IPS-20b (cell line): ENCODE measurements at regions not wholly inside any gene's neighbourhood (a gene's known extent, or its start where the extent isn't known, plus 50 kb on each side); places are given as distances from the start of the nearest gene placed in this dataset.

Experiments used
- H3K27ac ChIP-seq: one replicate; pipeline ENCODE4 v1.5.1; 2013; ENCODE audit warnings: low read length
- H3K27me3 ChIP-seq: 2 replicates; pipeline ENCODE4 v1.6.1; 2013; ENCODE audit warnings: mild to moderate bottlenecking, low read length, inconsistent platforms; ENCODE audit not compliant: insufficient read depth
- H3K36me3 ChIP-seq: 2 replicates; pipeline ENCODE4 v1.6.1; 2013; ENCODE audit warnings: low read depth, mild to moderate bottlenecking, inconsistent platforms, low read length, moderate library complexity; ENCODE audit not compliant: insufficient read depth
- H3K4me1 ChIP-seq: 2 replicates; pipeline ENCODE4 v1.6.1; 2013; ENCODE audit warnings: mild to moderate bottlenecking, control low read depth, inconsistent platforms, low read length, moderate library complexity; ENCODE audit not compliant: insufficient read depth
- H3K4me3 ChIP-seq: 2 replicates; pipeline ENCODE4 v1.5.1; 2013; ENCODE audit warnings: mild to moderate bottlenecking, low read length, inconsistent platforms
- H3K9ac ChIP-seq: 2 replicates; pipeline ENCODE4 v1.6.1; 2013; ENCODE audit warnings: low read depth, mild to moderate bottlenecking, inconsistent platforms, low read length, moderate library complexity
- H3K9me3 ChIP-seq: 2 replicates; pipeline ENCODE4 v1.6.1; 2013; ENCODE audit warnings: mild to moderate bottlenecking, low read depth, low read length, inconsistent platforms; ENCODE audit not compliant: insufficient read depth

GRCh38 chr9:134230092-134230941, 66.0 kb upstream of the RNU6ATAC start:
- Histone ChIP-seq H3K27me3 (no peaks in the 10 kb centered on the region), H3K27ac (no peak overlapping the region), H3K4me3 (no peak overlapping the region), H3K9me3 (no peaks in the 10 kb centered on the region), H3K9ac (no peak overlapping the region), H3K4me1 (no peaks in the 10 kb centered on the region), H3K36me3 (no peaks in the 10 kb centered on the region)

GRCh38 chr9:134230942-134231325, 66.6 kb upstream of the RNU6ATAC start:
- no peak overlapping the region for H3K27ac ChIP-seq
- no peak overlapping the region for H3K4me3 ChIP-seq
- H3K9me3 ChIP-seq, result no peaks in the 10 kb centered on the region
- H3K9ac ChIP-seq, result no peak overlapping the region
- H3K36me3 ChIP-seq, result no peaks in the 10 kb centered on the region
- no peaks in the 10 kb centered on the region for H3K27me3 ChIP-seq
- H3K4me1 ChIP-seq, result no peaks in the 10 kb centered on the region

- H3K4me1 ChIP-seq, result no peaks in the 10 kb centered on the region
- no peaks in the 10 kb centered on the region for H3K36me3 ChIP-seq
- H3K27me3 ChIP-seq, result no peaks in the 10 kb centered on the region
- H3K9me3 ChIP-seq, result no peaks in the 10 kb centered on the region
- no peak overlapping the region for H3K4me3 ChIP-seq
- no peak overlapping the region for H3K27ac ChIP-seq
- no peak overlapping the region for H3K9ac ChIP-seq
Observed at GRCh38 chr9:134231330-134231745, 67.0 kb upstream of the RNU6ATAC start.

GRCh38 chr9:134231767-134232166, 67.4 kb upstream of the RNU6ATAC start:
- H3K36me3 ChIP-seq, result no peaks in the 10 kb centered on the region
- no peaks in the 10 kb centered on the region for H3K9me3 ChIP-seq
- no peaks in the 10 kb centered on the region for H3K4me1 ChIP-seq
- H3K27ac ChIP-seq, result no peak overlapping the region
- H3K9ac ChIP-seq, result no peak overlapping the region
- no peak overlapping the region for H3K4me3 ChIP-seq
- no peaks in the 10 kb centered on the region for H3K27me3 ChIP-seq

- no peak overlapping the region for H3K4me3 ChIP-seq
- no peaks in the 10 kb centered on the region for H3K27me3 ChIP-seq
- no peaks in the 10 kb centered on the region for H3K36me3 ChIP-seq
- H3K4me1 ChIP-seq, result no peaks in the 10 kb centered on the region
- no peaks in the 10 kb centered on the region for H3K9me3 ChIP-seq
- no peak overlapping the region for H3K27ac ChIP-seq
- H3K9ac ChIP-seq, result no peak overlapping the region
Observed at GRCh38 chr9:134233022-134233421, 68.7 kb upstream of the RNU6ATAC start.

- H3K9me3 ChIP-seq, result no peaks in the 10 kb centered on the region
- H3K36me3 ChIP-seq, result no peaks in the 10 kb centered on the region
- H3K4me3 ChIP-seq, result no peak overlapping the region
- H3K27me3 ChIP-seq, result no peaks in the 10 kb centered on the region
- H3K4me1 ChIP-seq, result no peaks in the 10 kb centered on the region
- no peak overlapping the region for H3K9ac ChIP-seq
- no peak overlapping the region for H3K27ac ChIP-seq
Observed at GRCh38 chr9:134234001-134234660, 69.8 kb upstream of the RNU6ATAC start.

GRCh38 chr9:134234687-134235359, 70.5 kb upstream of the RNU6ATAC start:
- Histone ChIP-seq H3K9ac (no peak overlapping the region), H3K4me3 (no peak overlapping the region), H3K9me3 (no peaks in the 10 kb centered on the region), H3K27me3 (no peaks in the 10 kb centered on the region), H3K36me3 (no peaks in the 10 kb centered on the region), H3K27ac (no peak overlapping the region), H3K4me1 (no peaks in the 10 kb centered on the region)

- no peaks in the 10 kb centered on the region for H3K27me3 ChIP-seq
- no peak overlapping the region for H3K27ac ChIP-seq
- H3K36me3 ChIP-seq, result no peaks in the 10 kb centered on the region
- H3K4me3 ChIP-seq, result no peak overlapping the region
- H3K9me3 ChIP-seq, result no peaks in the 10 kb centered on the region
- H3K9ac ChIP-seq, result no peak overlapping the region
- H3K4me1 ChIP-seq, result no peaks in the 10 kb centered on the region
Observed at GRCh38 chr9:134235366-134235765, 71.0 kb upstream of the RNU6ATAC start.

GRCh38 chr9:134236001-134236421, 71.6 kb upstream of the RNU6ATAC start:
- H3K9ac ChIP-seq, result no peak overlapping the region
- no peaks in the 10 kb centered on the region for H3K36me3 ChIP-seq
- no peak overlapping the region for H3K27ac ChIP-seq
- H3K27me3 ChIP-seq, result no peaks in the 10 kb centered on the region
- no peaks in the 10 kb centered on the region for H3K9me3 ChIP-seq
- no peaks in the 10 kb centered on the region for H3K4me1 ChIP-seq
- H3K4me3 ChIP-seq, result no peak overlapping the region

- H3K4me3 ChIP-seq, result no peak overlapping the region
- no peak overlapping the region for H3K27ac ChIP-seq
- no peaks in the 10 kb centered on the region for H3K27me3 ChIP-seq
- H3K36me3 ChIP-seq, result no peaks in the 10 kb centered on the region
- no peak overlapping the region for H3K9ac ChIP-seq
- no peaks in the 10 kb centered on the region for H3K4me1 ChIP-seq
- H3K9me3 ChIP-seq, result no peaks in the 10 kb centered on the region
Observed at GRCh38 chr9:134236935-134237629, 72.7 kb upstream of the RNU6ATAC start.

- no peak overlapping the region for H3K9ac ChIP-seq
- H3K4me3 ChIP-seq, result no peak overlapping the region
- no peaks in the 10 kb centered on the region for H3K27me3 ChIP-seq
- H3K36me3 ChIP-seq, result no peaks in the 10 kb centered on the region
- H3K27ac ChIP-seq, result no peak overlapping the region
- H3K9me3 ChIP-seq, result no peaks in the 10 kb centered on the region
- no peaks in the 10 kb centered on the region for H3K4me1 ChIP-seq
Observed at GRCh38 chr9:134237630-134238265, 73.4 kb upstream of the RNU6ATAC start.
